ENCODE measurements at regions not wholly inside any gene's neighbourhood (a gene's known extent, or its start where the extent isn't known, plus 50 kb on each side); places are given as distances from the start of the nearest gene placed in this dataset.

GRCh38 chr10:128310971-128311658, 184.9 kb upstream of the MKI67 start:
- DNase-seq (ENCODE audit: insufficient read length, low spot score) (no peak), FAIRE-seq (no peak)

DNA sequence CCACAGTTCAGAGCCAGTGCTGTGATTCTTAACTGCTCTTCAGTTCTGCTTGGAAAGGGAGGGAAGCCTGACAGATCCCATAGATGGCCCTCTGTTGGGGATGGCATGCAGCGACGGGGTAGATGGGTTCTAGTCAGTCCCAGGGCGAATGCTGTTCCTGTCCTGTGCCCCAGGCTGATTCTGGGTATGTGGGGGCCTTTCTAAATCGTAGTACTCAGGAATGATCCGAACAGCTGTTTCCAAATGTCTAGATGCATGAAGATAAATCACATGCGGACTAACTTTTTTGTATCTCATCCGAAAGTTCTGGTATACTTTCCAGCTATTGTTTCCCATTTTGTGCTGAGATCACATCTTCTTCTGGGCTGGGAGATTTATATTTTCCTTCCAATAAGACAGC, 186.0 kb upstream of the MKI67 start:
- FAIRE-seq (no peak), DNase-seq (ENCODE audit: insufficient read length, low spot score) (no peak)

- FAIRE-seq (no peak), DNase-seq (ENCODE audit: insufficient read length, low spot score) (no peak)
These were observed 188.5 kb upstream of the MKI67 start for GRCh38 chr10:128314686-128315085.

DNA sequence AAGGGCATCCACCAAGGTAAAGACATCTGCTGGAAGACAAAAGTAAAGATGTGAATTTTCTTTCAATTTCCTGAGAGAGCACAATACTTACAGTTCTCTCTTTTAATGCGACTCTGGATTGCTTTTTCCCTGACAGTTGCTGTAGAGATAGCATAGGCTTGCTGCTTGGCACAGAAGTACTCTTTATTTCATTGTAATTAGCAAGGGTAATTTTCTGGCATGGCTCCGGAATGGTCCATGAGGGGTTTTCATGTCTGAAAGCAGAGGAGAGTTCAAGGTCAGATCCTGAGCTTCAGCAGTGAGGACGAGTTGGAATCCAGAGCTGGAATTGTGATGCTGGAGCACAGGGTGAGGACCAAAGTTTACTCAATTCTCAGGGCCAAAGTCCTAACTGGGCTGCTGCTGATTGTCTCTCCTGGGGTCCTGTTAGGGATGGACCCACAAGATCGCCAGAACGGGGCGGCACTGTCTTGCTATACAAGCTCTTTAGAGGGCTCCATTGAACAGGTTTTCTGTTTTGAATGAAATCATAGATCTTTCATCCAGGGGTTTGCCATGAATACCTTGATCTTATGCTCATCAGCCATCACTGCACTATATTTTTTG, 190.0 kb upstream of the MKI67 start:
- FAIRE-seq, result no peak

GRCh38 chr10:128316925-128317324, 190.7 kb upstream of the MKI67 start:
- FAIRE-seq (no peak), DNase-seq (ENCODE audit: insufficient read length, low spot score) (no peak)

More for the DNA sequence above, 190.0 kb upstream of the MKI67 start:
- DNase-seq (ENCODE audit: insufficient read length, low spot score), result no peak

GRCh38 chr10:128318366-128318765, 192.1 kb upstream of the MKI67 start:
- FAIRE-seq, result no peak
- no peak for DNase-seq (ENCODE audit: insufficient read length, low spot score)

GRCh38 chr10:128318913-128319312, 192.7 kb upstream of the MKI67 start:
- FAIRE-seq (no peak), DNase-seq (ENCODE audit: insufficient read length, low spot score) (no peak)

DNA sequence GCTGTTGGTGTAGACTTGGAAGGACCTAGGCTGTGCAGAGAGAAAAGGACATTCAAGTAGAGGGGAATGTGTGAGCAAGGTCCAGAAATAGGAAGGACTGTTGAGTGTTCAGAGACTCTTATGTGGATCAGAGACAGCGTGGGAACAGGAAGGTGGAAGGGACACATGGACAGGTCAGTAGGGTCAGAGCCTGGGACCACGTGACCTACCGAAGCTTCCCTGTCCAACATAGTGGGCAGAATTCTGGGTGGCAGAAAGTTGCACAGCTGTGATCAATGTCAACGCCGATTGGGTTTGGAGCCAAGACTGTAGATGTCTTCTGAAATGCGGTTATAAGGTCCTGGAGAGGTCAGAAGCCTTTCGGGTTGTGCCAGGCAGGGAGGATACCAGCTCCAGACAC, 195.9 kb upstream of the MKI67 start:
- FAIRE-seq (no peak), DNase-seq (ENCODE audit: insufficient read length, low spot score) (no peak)

- FAIRE-seq (no peak), DNase-seq (ENCODE audit: insufficient read length, low spot score) (no peak)
These were observed 196.7 kb upstream of the MKI67 start for GRCh38 chr10:128322950-128323349.

GRCh38 chr10:128324058-128324827, 198.0 kb upstream of the MKI67 start:
- DNase-seq (ENCODE audit: insufficient read length, low spot score) (no peak), FAIRE-seq (no peak)

DNA sequence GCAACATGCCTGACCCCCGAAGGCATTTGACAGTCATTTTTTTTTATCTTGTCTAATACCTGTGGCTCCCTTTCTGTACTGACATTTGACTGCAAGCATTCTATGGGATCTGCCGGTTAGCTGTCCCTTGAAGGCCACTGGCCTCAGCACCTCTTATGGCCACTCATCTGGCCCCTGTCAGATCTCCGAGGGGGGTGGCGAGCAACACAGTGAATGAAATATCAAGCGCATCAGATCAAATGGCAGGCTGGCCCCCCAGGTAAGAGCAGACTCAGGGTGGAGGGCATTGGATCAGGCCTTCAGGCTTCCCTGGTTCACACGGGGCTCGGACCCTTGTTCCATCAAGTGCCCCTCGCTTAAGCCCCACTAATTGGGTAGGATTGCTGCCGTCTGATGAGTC, 199.6 kb upstream of the MKI67 start:
- no peak for DNase-seq (ENCODE audit: insufficient read length, low spot score)
- FAIRE-seq, result no peak

GRCh38 chr10:128326251-128326650, 200.0 kb upstream of the MKI67 start:
- FAIRE-seq, result no peak
- DNase-seq (ENCODE audit: insufficient read length, low spot score), result no peak

DNA sequence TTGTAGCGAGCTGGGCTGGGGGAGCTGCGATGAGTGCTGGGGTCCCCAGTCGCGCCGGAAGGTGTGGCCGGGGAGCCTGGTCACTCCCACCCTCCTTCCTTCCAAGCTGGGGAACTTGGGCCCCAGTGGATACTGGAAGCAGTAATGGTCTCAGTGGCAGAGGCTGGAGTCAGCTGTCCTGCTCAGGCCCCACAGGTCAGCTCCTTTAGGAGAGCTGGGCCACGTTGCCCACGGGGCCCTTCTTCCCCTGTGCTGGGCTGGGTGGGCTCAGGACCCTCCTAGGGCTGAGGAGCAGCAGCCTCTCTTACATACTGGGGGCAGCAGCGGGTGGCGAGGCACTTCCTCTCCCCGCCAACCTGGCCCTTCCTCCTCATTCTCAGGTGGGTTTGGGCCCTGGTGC, 200.6 kb upstream of the MKI67 start:
- no peak for DNase-seq (ENCODE audit: insufficient read length, low spot score)
- no peak for FAIRE-seq

DNA sequence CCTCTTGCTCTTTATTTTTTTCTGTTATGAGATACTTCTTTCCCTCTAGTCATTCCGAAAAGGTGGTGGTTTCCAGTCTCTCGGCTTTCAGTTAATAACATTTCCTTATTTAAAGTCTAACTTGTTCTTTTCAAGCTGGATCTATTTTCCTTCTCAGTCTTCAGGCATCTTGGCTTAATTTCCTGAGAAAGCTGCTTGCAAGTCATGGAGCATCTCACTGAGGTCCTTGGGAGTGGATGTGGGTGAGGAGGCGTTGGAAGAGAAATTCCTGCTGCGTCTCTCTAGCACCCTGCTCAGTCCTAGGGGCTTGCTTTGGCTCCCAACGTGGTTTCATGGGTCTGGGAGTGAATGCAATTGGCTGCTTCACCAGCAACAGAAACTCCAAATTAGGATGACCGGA, 210.2 kb upstream of the MKI67 start:
- no peak for DNase-seq (ENCODE audit: insufficient read length, low spot score)
- FAIRE-seq, result no peak

- FAIRE-seq, result no peak
- no peak for DNase-seq (ENCODE audit: insufficient read length, low spot score)
These were observed 211.7 kb upstream of the MKI67 start for GRCh38 chr10:128337860-128338378.

DNA sequence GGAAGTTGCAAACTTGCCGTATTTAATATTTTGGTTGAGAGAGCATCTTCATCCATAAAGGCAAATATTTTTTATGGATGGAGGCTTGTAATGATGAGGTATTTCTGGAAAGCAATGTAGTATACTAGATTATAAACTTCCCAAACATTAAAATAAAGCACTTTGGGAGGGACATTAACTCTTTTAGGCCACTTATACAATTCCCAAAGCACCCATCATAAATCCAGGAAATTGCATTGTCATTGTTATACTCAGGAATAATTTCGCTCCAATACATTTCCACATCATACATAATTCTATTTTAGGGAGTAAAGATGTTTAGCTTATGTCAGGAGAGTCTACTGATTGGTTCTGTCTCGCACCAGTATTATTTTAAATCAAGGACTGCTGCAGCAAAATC, 212.7 kb upstream of the MKI67 start:
- DNase-seq (ENCODE audit: insufficient read length, low spot score), result no peak
- no peak for FAIRE-seq

- DNase-seq (ENCODE audit: insufficient read length, low spot score) (no peak), FAIRE-seq (no peak)
These were observed 213.5 kb upstream of the MKI67 start for GRCh38 chr10:128339753-128340152.

DNA sequence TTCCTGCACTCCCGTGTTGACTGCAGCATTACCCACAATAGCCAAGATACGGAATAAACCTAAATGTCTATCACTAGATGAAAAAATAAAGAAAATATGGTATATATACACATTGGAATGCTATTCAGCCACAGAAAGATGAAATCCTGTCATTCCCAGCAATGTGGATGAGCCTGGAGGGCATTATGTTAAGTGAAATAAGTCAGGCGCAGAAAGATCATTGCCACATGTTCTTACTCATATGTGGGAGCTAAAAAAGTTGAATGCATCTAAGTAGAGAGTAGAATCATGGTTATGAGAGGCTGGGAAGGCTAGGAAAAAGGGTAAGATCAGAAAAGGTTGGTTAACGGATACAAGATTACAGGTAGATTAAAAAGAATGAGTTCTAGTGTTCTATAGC, 219.1 kb upstream of the MKI67 start:
- FAIRE-seq (no peak), DNase-seq (ENCODE audit: insufficient read length, low spot score) (no peak)

- DNase-seq (ENCODE audit: insufficient read length, low spot score) (no peak), FAIRE-seq (no peak)
These were observed 234.6 kb upstream of the MKI67 start for GRCh38 chr10:128360783-128361182.

GRCh38 chr10:128361487-128361886, 235.3 kb upstream of the MKI67 start:
- FAIRE-seq (no peak), DNase-seq (ENCODE audit: insufficient read length, low spot score) (no peak)

DNA sequence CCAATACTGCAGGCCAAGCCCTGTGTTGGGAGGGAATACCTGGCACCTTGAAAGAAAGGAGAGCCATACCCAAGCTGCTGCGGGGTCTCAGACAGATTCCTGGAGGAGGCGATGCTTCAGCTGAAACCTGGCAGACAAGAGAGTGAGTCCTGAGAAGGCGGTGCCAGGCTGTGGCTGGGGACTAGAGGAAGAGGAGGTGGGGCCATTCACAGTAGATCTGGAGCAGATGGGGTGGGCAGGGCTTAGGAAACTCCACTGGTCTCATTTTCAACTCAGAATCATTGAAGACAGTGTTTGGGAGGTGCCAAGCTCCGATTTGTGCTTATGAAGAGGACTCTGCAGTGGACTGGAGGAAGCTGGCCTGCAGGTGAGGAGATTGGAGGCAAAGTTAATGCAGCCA, 236.3 kb upstream of the MKI67 start:
- DNase-seq (ENCODE audit: insufficient read length, low spot score) (no peak), FAIRE-seq (no peak)

GRCh38 chr10:128364631-128365030, 238.4 kb upstream of the MKI67 start:
- DNase-seq (ENCODE audit: insufficient read length, low spot score), result no peak
- no peak for FAIRE-seq
